Stimulated activated CD4-positive, alpha-beta T cell treated with anti-CD3 and anti-CD28 coated beads, Interleukin-12 subunit alpha, Interleukin-12 subunit beta, amount 100 ng/mL, for 24 hours (primary cell): ENCODE measurements at regions not wholly inside any gene's neighbourhood (a gene's known extent, or its start where the extent isn't known, plus 50 kb on each side); places are given as distances from the start of the nearest gene placed in this dataset.
"Not testable (repeated sequence)": the region's sequence is repeated elsewhere in the genome, so short reads cannot be mapped to it uniquely, and the experiment has no call there.

Experiments used
- DNase-seq, 2 experiments: peaks; one replicate each; pipeline ENCODE4 v3.0.0-alpha.2; 2020; ENCODE audit warnings: low read depth in 2 of 2

DNA sequence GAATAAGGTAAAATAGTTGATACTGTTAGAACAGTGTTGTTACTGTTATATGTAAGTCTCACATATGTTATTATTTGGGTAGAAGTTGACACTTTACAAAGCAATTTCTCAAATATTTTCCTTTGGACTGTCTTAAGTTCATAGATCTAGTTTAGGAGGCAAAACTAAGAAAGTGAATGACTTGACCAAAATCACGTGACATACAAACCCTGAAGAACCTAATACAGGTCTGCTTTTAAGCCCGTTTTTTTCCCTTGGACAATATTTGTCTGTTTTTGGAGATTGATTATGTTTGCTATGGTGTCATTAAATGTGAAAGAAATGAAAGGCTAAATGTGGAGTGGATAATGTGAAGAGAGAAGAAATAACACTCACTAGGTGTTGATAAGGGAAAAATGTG, 644.9 kb upstream of the PITX2 start:
- no peak for DNase-seq

DNA sequence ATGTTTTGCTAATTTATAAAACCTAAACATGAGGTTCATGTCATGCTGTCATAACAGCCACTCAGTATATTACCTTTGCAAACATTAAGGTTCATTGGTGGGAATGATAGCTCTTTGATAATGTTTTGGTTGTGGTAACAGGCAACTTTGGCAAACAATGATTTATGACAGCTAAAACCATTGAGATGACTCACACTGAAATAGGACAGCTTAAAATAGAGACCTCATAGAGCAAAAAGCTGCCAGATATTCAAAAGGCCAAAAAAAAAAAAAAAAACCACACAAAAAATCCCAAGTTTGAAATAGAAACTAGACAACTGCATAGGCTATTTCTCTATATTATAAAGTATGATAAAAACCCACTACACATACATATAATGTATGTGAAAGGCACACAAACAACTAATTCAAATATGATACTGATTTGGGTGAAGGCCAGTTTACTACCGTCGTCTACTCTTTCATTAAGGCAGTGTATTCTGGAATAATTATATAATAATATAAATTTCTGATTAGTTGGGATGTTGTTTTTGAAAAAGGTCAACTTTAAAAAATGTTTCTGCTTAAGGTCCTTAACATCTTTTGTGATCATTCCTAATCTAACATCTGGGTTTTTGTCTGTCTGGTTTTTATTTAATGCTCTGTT, 646.0 kb upstream of the PITX2 start:
- no peak for DNase-seq

DNA sequence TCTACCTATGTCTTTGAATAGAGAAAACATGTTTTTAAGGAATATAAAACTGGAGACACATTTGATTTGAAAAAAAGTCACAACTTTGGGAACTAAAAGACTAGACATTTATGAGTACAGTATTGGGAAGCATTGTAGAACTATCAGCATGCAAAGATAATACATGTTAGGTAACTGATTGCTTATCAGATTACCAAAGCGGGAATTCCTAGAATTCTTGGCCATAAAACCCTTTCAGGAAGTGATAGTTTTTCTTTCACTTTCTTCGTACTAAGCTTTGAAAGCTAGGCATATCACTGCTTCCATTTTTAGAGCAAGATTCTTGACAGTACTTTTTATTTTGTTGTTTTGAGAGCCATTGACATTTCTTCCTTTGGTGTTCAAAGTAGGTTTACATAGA, 646.6 kb upstream of the PITX2 start:
- no peak for DNase-seq

- no peak for DNase-seq
Observed at GRCh38 chr4:111274060-111274459, 651.2 kb upstream of the PITX2 start.

- no peak for DNase-seq
Observed at GRCh38 chr4:111274486-111274885, 651.6 kb upstream of the PITX2 start.

DNA sequence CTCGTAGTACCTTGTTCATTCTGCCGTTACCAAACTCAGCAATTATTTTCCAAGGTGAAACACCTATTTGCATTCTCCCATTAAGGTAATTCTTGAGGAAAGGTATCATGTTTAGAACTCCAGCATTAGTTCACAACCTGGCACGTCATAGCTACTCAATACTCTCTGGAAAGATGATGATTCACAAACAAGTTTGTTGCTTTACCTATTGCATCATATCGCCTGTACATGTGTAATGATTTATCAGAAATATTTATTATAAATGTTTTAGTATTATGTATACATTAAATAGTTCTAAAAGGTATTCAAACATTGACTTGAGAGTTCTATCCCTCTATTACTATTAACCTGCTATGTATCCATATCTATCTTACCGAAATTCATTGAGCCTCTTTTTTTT, 658.3 kb upstream of the PITX2 start:
- DNase-seq, result no peak

DNA sequence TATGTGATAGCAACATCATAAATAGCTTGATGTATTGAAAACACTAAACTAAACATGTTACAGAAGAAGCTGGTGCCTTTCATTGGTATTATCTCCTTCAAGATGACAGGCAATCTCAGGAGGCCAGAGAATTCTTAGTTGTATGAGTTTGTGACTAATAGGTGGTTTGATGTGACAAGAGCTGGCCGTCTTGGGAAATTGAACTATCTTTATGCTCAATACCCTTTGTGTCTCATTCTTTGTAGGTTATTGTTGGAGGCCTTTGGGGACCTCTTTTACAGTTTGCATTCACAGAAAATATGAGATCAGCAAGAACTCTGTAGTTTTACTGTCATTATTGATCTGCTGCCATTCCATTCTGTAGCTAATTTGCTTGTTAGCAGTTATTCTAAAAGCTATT, 659.2 kb upstream of the PITX2 start:
- no peak for DNase-seq

DNA sequence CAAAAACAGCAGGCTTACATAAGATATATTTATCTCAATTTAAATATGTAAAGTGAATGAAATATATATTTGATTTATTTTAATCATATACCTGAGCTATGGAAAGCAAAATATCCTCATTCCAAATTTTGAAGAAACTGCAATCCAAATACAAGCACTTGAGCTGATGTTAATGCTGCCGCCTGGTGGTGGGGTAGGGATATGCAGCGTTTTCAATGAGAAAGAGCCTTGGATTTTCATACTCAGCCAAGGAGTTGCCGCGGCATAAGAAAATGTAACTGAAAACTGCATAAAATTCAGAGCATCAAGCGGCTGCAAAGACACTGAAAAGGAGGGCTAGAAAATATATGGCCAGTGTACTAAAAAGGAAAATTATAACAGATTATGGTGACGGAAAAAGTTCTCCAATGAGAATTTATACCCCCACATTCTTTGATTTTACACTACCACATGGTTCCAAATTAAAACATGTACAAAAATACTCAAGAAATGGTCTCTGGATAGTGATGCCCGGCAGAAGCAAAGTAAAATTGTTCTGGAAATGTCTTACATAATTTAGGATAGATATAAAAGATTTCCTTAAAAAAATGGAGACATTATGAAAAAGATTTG, 660.3 kb upstream of the PITX2 start:
- peak; percentile 0 to 44 for DNase-seq

GRCh38 chr4:111296466-111296865, 673.6 kb upstream of the PITX2 start:
- no peak for DNase-seq

DNA sequence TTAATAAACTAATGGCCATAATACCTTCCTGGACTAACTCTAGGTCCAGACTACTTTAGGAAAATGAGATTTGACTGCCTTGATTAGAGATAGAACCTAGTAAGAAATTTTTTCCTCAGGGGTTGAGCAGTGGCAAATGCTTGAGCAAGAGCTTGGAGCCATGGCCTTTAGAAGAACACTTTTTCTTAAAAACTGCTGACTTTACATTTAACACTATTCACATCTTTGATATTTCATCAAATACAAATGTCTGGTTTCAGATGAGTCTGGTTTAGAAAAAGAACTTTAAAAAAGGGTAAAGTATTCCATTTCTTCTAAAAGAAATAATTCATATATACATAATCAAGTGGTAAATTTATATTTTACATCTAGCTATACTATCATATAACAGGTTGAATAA, 680.9 kb upstream of the PITX2 start:
- DNase-seq, result no peak

GRCh38 chr4:111323496-111323895, 700.6 kb upstream of the PITX2 start:
- no peak for DNase-seq

DNA sequence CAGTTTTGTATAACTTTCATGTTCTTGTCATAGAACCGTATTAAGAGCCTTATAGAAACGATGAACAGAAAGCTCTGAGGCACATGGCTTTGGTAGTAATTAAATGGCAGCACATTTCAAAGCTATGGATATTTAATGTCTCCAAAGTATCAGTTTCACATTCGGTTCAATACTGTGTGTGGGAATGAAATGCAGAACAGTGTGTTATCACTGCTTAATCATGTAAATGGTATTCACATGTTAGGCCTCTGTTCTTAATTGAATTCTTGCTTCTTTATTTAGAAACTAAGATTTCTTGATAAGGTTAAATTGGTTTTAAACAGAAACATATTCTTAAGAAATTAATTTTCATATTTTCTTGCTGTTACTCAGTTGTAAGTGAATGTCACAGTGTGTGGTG, 701.0 kb upstream of the PITX2 start:
- DNase-seq, result no peak

- no peak for DNase-seq
Observed at GRCh38 chr4:111326450-111326849, 703.6 kb upstream of the PITX2 start.

GRCh38 chr4:111330786-111331185, 707.9 kb upstream of the PITX2 start:
- DNase-seq, result no peak

DNA sequence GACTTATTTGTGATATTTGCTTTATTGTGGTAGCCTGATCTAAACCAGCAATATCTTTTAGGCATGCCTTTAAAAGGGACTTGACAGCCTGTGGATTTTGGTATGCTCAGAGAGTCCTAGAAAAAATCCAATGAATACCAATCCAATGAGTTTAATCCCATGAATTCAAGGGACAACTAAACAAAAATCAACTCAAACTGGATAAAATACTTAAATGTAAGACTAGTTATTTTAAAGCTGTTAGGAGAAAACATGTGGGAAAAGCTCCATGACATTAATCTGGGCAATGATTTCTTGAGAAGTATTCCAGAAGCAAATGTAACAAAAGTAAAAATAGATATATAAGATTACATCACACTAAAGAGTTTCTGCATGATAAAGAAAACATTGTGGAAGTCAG, 711.5 kb upstream of the PITX2 start:
- no peak for DNase-seq

DNA sequence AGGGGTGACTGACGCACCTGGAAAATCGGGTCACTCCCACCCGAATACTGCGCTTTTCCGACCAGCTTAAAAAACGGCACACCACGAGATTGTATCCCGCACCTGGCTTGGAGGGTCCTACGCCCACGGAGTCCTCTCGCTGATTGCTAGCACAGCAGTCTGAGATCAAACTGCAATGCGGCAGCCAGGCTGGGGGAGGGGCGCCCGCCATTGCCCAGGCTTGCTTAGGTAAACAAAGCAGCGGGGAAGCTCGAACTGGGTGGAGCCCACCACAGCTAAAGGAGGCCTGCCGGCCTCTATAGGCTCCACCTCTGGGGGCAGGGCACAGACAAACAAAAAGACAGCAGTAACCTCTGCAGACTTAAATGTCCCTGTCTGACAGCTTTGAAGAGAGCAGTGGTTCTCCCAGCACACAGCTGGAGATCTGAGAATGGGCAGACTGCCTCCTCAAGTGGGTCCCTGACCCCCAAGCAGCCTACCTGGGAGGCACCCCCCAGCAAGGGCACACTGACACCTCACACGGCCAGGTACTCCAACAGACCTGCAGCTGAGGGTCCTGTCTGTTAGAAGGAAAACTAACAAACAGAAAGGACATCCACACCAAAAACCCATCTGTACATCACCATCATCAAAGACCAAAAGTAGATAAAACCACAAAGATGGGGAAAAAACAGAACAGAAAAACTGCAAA, 714.5 kb upstream of the PITX2 start:
- DNase-seq, result not testable (repeated sequence)

- no peak for DNase-seq
Observed at GRCh38 chr4:111359602-111360001, 736.7 kb upstream of the PITX2 start.

GRCh38 chr4:111360906-111361305, 738.0 kb upstream of the PITX2 start:
- no peak for DNase-seq

DNA sequence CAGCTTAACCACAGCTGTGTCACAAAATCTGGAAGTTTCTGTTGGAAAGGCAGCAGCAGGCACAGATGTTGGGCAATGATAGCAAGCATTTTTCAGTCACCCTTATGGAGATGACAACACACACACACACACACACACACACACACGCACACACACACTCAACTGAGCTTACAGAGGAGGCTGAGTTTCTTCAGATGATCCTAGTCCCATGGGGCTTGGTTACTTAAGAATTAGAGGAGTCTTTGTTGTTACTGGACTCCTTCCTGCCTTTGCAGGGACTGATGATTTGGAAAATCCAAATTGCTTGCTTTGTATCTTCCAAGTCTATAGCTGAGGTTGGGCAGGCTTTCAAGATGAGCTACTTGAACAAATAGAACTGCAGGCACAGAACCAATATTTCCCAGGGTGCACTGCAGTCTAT, 740.1 kb upstream of the PITX2 start:
- DNase-seq, result no peak

GRCh38 chr4:111377880-111378279, 755.0 kb upstream of the PITX2 start:
- DNase-seq, result not testable (repeated sequence)

- DNase-seq, result no peak
Observed at GRCh38 chr4:111388561-111388960, 756.7 kb upstream of the FAM241A start.

GRCh38 chr4:111391829-111392228, 753.4 kb upstream of the FAM241A start:
- no peak for DNase-seq

- DNase-seq, result no peak
Observed at GRCh38 chr4:111393781-111394180, 751.5 kb upstream of the FAM241A start.
